K562 (cell line): ENCODE measurements at regions not wholly inside any gene's neighbourhood (a gene's known extent, or its start where the extent isn't known, plus 50 kb on each side); places are given as distances from the start of the nearest gene placed in this dataset.

Source experiments
- BACH1 ChIP-seq: fragments of 200-800 bp; sonication (Bioruptor generic); IDR thresholded peaks from 2 replicates; pipeline ENCODE4 v1.6.1; 2016; ENCODE audit warnings: missing genetic modification characterization, missing compliant biosample characterization
- CBX8 ChIP-seq: fragments of 200-600 bp; sonication (generic); IDR thresholded peaks from 2 replicates; pipeline ENCODE4 v1.6.1; 2012; ENCODE audit warnings: borderline replicate concordance, mixed run types, low read depth, mild to moderate bottlenecking, moderate library complexity, mixed read lengths, low read length, control low read depth, inconsistent platforms; ENCODE audit not compliant: poor library complexity, severe bottlenecking; ENCODE audit errors: extremely low read depth
- CREM ChIP-seq: IDR thresholded peaks from 2 replicates; pipeline ENCODE4 v1.6.1; 2014; ENCODE audit warnings: antibody characterized with exemption, low read depth
- CTCF ChIP-seq, 3 experiments: IDR thresholded peaks in 2 of 3; conservative IDR thresholded peaks in 1 of 3; 2 replicates each; pipeline ENCODE4 v1.5.1; 2011 to 2012; ENCODE audit warnings: low read length in 3 of 3, mild to moderate bottlenecking in 3 of 3, control low read depth in 2 of 3, improper control_type of control experiment in 1 of 3, inconsistent platforms in 1 of 3, low read depth in 1 of 3, mixed read lengths in 1 of 3, moderate library complexity in 1 of 3; ENCODE audit not compliant: insufficient read depth in 2 of 3
- EZH2 ChIP-seq: IDR thresholded peaks from 2 replicates; pipeline ENCODE4 v1.6.1; 2012; ENCODE audit warnings: low read depth, mild to moderate bottlenecking, inconsistent platforms, low read length, borderline replicate concordance
- GABPA ChIP-seq: fragments of 200-800 bp; sonication (Bioruptor generic); conservative IDR thresholded peaks from 2 replicates; pipeline ENCODE4 v1.6.1; 2016; ENCODE audit warnings: low read depth, missing genetic modification characterization, missing compliant biosample characterization
- HBP1 ChIP-seq: fragments of 450-650 bp; formaldehyde crosslinking; IDR thresholded peaks from 2 replicates; pipeline ENCODE4 v1.4.0; 2022; ENCODE audit warnings: missing genetic modification characterization
- MEF2A ChIP-seq: IDR thresholded peaks from 2 replicates; pipeline ENCODE4 v1.6.1; 2011; ENCODE audit warnings: low read depth, mild to moderate bottlenecking, low read length, moderate library complexity; ENCODE audit not compliant: control insufficient read depth
- NONO ChIP-seq, 2 experiments: fragments of 200-400 bp in 1 of 2; fragments of 450-650 bp in 1 of 2; formaldehyde crosslinking in 1 of 2; IDR thresholded peaks; 2 replicates each; pipeline ENCODE4 v1.6.1; 2017; ENCODE audit warnings: low read depth in 2 of 2, mild to moderate bottlenecking in 2 of 2, moderate library complexity in 2 of 2, low read length in 1 of 2
- REST ChIP-seq, 2 experiments: fragments of 450-650 bp; formaldehyde crosslinking in 1 of 2; IDR thresholded peaks; 2 replicates each; pipeline versions ENCODE4 v1.4.0 to v1.6.1; 2014 to 2020; ENCODE audit warnings: mild to moderate bottlenecking in 2 of 2, borderline replicate concordance in 1 of 2, low read depth in 1 of 2
- TCF7 ChIP-seq: sonication (generic); IDR thresholded peaks from 2 replicates; pipeline ENCODE4 v1.6.1; 2016; ENCODE audit warnings: antibody characterized with exemption, borderline replicate concordance
- TFE3 ChIP-seq: fragments of 450-650 bp; formaldehyde crosslinking; IDR thresholded peaks from 2 replicates; pipeline ENCODE4 v1.4.0; 2020; ENCODE audit warnings: mild to moderate bottlenecking, mixed read lengths
- ZBTB8A ChIP-seq: fragments of 450-650 bp; IDR thresholded peaks from 2 replicates; pipeline ENCODE4 v1.6.1; 2018; ENCODE audit warnings: mild to moderate bottlenecking, moderate library complexity; ENCODE audit not compliant: partially characterized antibody

- TF ChIP-seq HBP1 (CRISPR knock-in tag) (no peak), BACH1 (no peak), TFE3 (CRISPR knock-in tag) (no peak), REST (IDR thresholded peaks at IDR 0.05; ENCODE audit: borderline replicate concordance) (no peak), REST (CRISPR knock-in tag; IDR thresholded peaks at IDR 0.05; ENCODE audit: low read depth) (no peak), CTCF (IDR thresholded peaks at IDR 0.05 in 2 of 3, conservative IDR thresholded peaks at IDR 0.05 in 1 of 3; ENCODE audit: insufficient read depth in 2 of 3, low read depth in 1 of 3, low read length in 3 of 3) (no peak), GABPA (tag) (no peak), CBX8 (no peak), TCF7 (no peak), CREM (no peak), ZBTB8A (no peak), MEF2A (no peak), NONO (IDR thresholded peaks at IDR 0.05; ENCODE audit: low read depth in 2 of 2, low read length in 1 of 2) (no peak), EZH2 (no peak)
These were observed 69.8 kb downstream of the NCOR2 start for GRCh38 chr12:124497658-124498057.
